NCI-H2029 (cell line): ENCODE measurements at regions not wholly inside any gene's neighbourhood (a gene's known extent, or its start where the extent isn't known, plus 50 kb on each side); places are given as distances from the start of the nearest gene placed in this dataset.
"Not testable (repeated sequence)": the region's sequence is repeated elsewhere in the genome, so short reads cannot be mapped to it uniquely, and the experiment has no call there.

Source experiments
- DNase-seq: peaks from one replicate; lab custom pipeline; 2025; lab: John Stamatoyannopoulos, UW

- DNase-seq = peak; percentile 0
These were observed 1033.6 kb downstream of the CDH8 start for GRCh38 chr16:61002479-61003204.

GRCh38 chr16:60991886-60992285 is 1044.4 kb downstream of the CDH8 start:
- no peak for DNase-seq

DNA sequence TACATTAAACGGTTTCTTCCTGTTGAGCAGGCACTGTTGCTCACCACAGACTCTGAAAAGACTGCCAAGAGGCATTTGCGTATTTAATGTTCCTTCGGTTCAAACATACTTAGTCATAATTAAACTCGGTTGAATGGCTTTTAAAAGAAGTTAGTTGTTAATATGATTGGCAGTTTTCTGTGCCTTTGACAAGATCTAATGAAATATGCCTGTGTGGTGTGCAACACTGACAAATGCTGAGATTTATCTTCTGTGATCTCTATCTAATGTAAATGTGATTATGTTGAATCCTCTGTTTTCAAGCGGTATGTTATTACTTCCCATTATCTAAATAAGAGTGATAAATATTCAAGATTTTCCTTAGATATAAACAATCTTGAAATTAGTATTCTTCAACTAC is 1046.6 kb downstream of the CDH8 start:
- no peak for DNase-seq

DNA sequence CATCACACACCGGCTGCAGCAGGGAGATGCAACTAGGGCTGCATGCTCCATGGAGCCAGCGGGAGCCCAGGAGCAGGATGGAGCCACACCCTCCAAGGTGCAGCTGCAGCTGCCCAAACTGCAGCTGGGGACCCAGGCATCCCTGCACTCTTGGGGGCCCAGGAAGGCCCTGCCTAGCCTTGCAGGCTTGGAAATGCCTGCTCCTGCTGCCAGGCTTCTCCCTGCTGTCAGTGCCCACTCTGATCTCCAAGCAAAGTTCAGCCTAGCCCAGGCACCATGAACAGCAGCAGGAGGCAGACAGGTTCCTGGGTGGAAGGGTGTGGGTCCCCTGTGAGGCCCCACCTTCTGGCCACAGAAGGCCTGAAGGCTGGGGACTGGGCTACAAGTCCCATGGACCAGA is 1057.1 kb downstream of the CDH8 start:
- no peak for DNase-seq

DNA sequence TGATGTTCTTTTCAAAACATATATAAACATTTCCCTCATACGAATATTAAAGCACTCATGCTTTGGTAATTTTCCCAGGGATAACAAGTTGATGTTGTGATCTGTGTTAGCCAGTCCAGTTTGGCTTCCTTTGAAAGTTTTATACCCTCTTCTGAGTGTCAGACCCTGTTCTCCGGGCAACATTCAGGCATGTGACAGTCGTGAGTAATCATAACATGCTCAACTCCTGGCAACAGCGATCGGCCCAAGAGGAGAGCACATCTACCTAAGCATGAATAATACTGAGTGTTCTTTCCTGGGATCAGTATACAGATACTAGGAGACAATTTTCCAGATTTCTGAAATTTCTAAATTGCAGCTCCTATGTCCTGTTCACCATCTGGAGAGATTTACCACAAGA is 1086.4 kb downstream of the CDH8 start:
- DNase-seq = no peak

- DNase-seq = no peak
These were observed 1091.0 kb downstream of the CDH8 start for GRCh38 chr16:60945225-60945624.

DNA sequence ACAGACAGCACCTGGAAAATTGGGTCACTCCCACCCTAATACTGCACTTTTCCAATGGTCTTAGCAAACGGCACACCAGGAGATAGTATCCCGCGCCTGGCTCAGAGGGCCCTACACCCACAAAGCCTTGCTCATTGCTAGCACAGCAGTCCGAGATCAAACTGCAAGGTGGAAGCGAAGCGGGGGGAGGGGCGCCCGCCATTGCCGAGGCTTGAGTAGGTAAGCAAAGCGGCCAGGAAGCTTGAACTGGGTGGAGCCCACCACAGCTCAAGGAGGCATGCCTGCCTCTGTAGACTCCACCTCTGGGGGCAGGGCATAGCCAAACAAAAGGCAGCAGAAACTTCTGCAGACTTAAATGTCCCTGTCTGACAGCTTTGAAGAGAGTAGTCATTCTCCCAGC is 1100.0 kb downstream of the CDH8 start:
- DNase-seq = not testable (repeated sequence)

DNA sequence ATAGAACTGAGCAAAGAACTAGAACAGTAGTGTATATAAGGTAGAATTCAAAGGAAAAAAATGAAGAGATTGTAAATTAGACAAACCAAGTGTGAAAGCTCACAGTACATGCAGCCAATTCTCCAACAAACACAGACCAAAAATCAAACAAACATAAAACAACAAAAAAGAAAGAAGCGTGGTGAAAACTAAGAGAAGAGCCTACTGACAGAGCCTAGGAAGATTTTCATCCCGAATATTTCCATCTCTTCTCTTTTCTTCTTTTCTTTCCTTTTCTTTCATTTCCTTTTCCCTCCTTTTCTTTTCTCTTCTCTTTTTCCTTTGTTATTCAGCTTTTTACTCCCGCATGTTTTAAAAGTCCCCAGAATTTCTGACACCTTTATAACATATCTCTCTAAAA is 1103.6 kb downstream of the CDH8 start:
- DNase-seq = no peak

- DNase-seq = no peak
These were observed 1105.9 kb downstream of the CDH8 start for GRCh38 chr16:60930291-60930690.

GRCh38 chr16:60922920-60923319 is 1113.3 kb downstream of the CDH8 start:
- no peak for DNase-seq

DNA sequence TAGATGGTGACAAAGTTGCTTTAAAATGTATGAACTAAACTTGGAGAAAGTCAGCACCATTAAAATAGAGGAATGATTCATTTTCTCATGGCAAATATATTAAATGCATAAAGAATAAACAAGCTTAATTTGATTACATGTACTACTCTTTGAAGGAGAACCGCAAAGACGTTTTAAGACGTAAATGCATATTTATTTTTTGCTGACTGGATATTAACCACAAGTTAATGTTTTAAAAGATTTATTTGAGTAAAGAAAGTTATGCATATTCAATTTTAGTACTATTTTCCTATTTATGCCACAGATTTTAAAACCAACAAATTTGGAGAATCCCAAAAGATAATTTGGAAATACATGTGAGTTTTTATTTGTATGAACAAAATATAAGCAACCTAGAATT is 1121.9 kb downstream of the CDH8 start:
- DNase-seq = no peak

GRCh38 chr16:60907645-60908044 is 1128.6 kb downstream of the CDH8 start:
- DNase-seq = no peak

DNA sequence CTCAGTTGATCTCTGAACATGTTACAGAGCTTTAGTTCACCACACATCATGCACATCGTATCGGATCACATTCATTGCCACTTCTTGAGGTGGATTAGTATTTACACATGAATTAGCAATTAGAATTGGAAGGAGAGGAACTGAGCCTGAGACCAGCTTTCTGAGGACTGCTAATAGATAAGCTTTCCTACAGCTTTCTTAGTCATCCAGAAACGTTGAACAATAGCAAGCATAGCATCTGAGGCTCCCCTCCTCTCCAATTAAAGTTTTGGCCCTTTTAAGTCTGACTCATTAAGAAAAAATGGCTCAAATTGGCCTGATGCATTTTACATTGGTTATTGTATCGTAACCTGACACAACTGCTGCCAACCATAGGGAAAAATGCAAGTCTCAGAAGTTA is 1130.4 kb downstream of the CDH8 start:
- no peak for DNase-seq

DNA sequence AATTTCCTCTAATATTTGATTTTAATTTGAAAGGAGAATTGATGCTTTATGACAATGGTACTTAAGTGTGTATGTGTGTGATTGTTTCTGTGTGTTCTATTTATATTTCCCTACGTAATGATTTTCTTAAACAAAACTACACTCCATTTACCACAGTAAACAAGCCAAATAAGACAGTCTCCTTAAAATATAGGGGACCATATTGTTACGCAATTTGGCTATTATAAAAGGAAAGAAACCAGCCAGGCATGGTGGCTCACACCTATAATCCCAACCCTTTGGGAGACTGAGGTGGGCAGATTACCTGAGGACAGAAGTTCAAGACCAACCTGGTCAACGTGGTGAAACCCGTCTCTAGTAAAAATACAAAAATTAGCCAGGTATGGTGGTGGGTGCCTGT is 1134.1 kb downstream of the CDH8 start:
- DNase-seq = no peak

- DNase-seq = no peak
These were observed 1153.4 kb downstream of the CDH8 start for GRCh38 chr16:60882816-60883215.

DNA sequence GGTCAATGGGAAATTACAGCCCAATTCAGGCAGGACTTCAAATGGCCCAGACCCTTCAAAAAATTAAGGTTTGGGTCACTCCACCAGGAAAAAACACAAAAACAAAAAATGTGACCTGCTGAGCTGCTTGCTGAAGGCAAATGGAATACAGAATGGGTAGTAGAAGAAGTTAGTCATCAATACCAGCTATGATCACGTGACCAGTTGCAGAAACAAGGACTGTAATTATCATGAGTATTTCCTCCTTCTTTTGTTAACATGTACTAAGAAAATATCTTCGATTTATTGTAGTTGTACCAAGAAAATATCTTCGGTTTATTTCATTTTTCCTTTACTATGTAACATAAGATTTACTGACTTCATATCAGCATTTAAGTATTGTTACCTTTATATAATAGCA is 1183.6 kb downstream of the CDH8 start:
- DNase-seq = no peak

DNA sequence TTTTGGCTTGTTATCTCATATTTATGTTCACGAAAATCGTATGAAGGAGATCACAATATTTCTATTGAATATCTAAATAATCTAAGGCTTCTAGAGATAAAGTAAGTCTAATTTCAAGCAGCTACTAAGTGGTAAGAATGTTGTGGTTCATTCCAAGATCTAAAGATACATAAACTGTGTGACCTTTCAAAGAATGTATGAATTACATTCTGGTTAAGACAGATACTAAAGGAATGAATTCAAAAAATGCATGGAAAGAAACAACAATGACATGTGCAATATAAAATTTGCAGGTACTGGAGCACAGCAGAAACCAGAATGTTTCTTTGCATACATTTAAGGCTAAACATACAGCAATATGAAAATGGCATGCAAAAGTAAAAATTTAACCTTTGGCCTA is 1214.6 kb downstream of the CDH8 start:
- no peak for DNase-seq

GRCh38 chr16:60820361-60820760 is 1215.9 kb downstream of the CDH8 start:
- no peak for DNase-seq

DNA sequence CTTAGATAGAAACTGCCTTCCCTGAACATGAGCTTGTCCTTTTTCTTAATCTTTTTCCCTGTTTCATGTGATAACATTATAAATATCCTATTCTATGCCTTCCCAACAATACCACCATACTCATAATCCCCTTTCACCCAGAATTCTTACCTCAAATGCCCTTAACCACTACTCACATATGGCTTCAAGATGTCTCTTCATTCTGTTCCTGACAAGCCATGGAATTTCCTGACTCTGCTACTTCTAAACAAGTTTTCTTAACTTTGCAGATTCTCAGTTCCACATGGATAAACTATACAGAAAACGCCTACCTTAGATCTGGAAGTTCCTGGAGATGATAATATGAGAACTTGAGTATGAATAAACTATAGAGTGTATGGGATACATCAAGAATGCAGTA is 1217.8 kb downstream of the CDH8 start:
- DNase-seq = no peak

DNA sequence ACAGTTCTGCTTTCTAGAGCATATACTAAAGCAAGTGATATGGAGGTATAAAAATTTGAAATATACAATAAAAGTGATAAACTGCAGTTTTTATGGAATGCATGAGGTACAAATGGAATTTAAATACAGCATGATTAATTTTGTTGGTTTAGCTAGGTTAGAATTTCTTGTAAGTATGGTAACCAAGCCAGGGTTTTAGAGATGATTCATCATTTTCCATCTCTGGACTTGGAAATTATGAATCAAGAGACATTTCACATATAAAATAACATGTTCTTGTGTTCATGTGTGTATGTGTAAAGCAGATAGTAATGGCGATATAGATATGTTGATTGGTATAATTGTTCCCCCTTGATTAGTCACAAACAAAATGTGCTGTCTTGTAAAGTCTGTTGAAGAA is 1219.8 kb downstream of the CDH8 start:
- no peak for DNase-seq

- no peak for DNase-seq
These were observed 1220.4 kb downstream of the CDH8 start for GRCh38 chr16:60815865-60816264.

- DNase-seq = no peak
These were observed 1221.2 kb downstream of the CDH8 start for GRCh38 chr16:60815033-60815432.

DNA sequence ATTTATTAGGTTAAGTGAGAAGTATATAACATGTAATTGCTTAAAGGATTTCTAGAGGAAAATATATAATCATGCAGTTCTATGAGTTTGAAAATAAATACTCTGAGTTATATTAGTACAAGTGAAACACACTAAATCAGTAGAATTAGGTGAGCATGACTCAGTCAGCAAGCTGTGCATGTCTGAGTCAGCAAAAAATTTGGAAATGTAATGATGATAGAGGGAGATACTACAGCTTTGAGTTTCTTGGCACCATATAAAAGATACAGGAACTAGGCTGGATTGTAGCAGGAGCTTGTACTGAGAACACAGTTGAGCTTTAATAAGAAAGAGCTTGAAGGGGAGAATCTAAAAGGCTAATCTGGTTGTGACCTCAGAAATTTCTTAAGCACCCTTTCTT is 1224.6 kb downstream of the CDH8 start:
- no peak for DNase-seq

- no peak for DNase-seq
These were observed 1225.1 kb downstream of the CDH8 start for GRCh38 chr16:60811051-60811608.
